GM18868 (cell line): ENCODE measurements at regions not wholly inside any gene's neighbourhood (a gene's known extent, or its start where the extent isn't known, plus 50 kb on each side); places are given as distances from the start of the nearest gene placed in this dataset.
"Not testable (repeated sequence)": the region's sequence is repeated elsewhere in the genome, so short reads cannot be mapped to it uniquely, and the experiment has no call there.

Experiments
- ATAC-seq: cut with Tn5 transposase; IDR thresholded peaks from one replicate; pipeline ENCODE4 v1.9.1; 2021; ENCODE audit warnings: mild to moderate bottlenecking, moderate library complexity; ENCODE audit not compliant: unreplicated experiment

DNA sequence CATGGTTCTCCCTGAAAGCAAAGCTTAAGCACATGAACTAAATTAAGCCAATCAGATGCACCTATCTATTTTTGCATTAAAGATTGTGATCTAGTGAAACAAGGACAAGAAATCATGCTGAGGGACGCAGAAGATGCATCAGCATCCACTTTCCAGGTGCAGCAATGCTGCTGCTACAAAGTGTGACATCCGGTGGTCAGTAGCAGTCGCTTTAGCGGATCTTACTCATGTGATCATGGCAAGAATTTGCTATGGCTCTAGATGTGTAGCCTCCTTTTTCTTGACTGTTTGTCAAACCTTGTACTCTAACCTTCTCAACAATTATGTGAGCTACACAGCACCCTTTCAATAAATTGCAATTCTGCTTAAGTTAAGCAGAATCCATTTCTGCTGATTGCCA lies 126.8 kb upstream of the SMLR1 start:
- ATAC-seq = no peak

GRCh38 chr6:130708338-130708737 lies 118.9 kb upstream of the SMLR1 start:
- no peak for ATAC-seq

DNA sequence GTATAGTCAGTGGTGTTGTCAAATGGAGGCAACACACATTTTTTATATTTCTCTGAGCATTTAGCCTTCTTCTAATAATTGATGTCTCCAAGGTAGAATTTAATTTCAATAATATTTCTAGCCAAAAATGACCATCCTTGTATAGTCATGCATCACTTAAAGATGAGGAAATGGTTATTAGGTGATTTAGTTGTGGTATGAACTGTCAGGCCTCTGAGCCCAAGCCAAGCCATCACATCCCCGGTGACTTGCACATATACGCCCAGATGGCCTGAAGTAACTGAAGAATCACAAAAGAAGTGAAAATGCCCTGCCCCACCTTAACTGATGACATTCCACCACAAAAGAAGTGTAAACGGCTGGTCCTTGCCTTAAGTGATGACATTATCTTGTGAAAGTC lies 115.6 kb upstream of the SMLR1 start:
- ATAC-seq = not testable (repeated sequence)

DNA sequence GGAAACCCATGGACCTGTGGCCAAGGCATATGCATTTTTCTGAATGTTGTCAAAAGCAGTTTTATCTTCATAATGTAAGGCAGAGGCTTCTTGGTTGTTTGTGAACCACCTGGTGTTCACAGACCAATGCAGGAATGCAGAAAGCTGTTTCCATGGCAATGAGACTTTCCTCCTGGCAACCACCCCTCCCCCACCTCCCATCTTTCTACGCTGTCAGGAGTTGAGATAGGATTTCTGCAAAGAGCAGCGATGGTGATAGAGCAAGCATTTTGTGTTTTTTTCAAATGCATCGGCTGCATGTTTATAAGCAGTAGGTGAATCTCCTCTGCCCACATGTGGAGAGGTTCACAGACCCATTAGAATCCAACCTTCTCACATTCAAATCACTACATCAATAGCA lies 114.1 kb upstream of the SMLR1 start:
- no peak for ATAC-seq

- ATAC-seq = no peak
Measured at GRCh38 chr6:130715058-130715457, 112.1 kb upstream of the SMLR1 start.

GRCh38 chr6:130716466-130716865 lies 110.7 kb upstream of the SMLR1 start:
- no peak for ATAC-seq

DNA sequence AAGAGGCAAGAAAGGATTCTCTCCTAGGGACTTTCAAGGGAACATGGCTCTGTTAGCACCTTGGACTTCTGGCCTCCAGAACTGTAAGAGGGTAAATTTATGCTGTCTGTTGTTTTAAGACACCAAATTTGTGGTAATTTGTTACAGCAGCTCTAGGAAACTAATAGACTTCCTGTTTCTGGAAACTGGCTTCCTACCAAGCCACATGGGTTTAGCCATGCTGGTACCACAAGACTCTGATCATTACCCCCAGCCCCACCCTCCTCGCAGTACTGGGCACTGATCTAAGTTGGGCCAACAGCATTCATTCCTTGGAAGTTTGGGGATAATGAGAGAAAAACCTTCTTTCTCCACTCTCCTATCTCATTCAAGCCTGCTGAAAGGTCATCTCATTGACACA lies 109.5 kb upstream of the SMLR1 start:
- ATAC-seq = no peak

DNA sequence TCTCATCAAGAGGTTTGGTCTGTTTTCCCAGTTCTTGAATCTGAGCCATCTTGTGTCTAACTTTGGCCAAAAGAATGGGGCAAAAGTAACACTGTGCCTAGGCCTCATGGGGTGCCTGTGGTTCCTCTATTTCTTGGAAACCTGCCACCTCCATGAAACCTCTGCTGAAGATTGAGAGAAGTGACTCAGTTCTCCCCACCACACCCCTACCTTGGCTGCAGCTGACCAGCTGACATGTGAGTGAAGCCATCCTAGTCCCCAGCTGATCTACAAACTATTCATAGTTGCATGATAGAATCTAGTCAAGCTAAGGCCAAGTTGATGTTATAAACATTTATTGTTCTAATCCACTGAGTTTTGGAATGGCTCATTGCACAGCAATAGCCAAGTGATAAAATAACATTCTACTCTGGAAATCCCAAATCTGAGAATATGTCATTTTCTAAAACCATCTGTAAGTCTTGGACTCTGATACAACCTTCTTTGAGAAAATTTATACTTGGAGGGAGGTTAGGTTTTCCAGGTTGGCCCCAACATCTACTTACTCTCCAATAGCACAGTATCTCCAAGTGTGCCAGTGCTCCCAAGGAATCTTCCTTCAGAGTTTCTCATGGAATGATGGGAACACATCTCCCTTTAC lies 107.0 kb upstream of the SMLR1 start:
- ATAC-seq = no peak

GRCh38 chr6:130724089-130724488 lies 103.1 kb upstream of the SMLR1 start:
- ATAC-seq = no peak

DNA sequence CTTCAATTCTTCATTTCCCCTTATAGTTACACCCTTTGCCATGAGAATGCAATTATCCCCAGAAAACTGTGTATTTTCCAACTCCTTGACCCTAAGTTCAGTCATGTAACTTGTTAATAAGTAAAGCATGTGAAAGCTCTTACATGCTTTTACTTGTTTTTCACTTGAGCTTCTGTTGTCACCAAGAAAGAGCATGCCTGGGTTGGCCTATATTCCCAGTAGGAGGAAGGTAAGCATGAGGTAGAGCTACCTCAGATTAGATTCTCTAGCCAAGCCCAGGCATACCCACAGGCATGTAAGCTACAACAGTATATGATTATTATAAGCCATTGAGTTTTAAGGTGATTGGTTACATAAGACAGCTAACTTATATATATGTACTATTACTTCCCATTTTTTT lies 101.7 kb upstream of the SMLR1 start:
- no peak for ATAC-seq

GRCh38 chr6:130728064-130728463 lies 99.1 kb upstream of the SMLR1 start:
- not testable (repeated sequence) for ATAC-seq

- ATAC-seq = no peak
Measured at GRCh38 chr6:130730600-130730999, 96.6 kb upstream of the SMLR1 start.

DNA sequence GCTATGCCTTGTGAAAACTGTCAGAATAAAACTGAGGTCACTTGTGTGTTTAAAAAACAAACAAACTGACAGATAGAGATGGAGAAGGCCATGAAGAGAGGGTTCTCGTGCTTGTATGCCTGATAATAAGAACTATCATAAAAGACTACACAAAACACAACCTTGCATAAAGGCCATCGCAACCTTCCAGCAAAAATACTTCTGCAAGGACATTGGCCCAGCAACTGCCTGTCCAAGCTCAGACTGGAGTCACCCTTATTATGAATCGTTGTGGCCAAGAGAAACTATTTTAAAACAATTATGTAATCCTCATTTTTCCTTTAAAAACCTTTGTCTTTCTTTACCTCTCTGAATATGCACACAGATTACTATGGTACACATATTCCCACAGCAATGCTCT lies 93.0 kb upstream of the SMLR1 start:
- no peak for ATAC-seq

DNA sequence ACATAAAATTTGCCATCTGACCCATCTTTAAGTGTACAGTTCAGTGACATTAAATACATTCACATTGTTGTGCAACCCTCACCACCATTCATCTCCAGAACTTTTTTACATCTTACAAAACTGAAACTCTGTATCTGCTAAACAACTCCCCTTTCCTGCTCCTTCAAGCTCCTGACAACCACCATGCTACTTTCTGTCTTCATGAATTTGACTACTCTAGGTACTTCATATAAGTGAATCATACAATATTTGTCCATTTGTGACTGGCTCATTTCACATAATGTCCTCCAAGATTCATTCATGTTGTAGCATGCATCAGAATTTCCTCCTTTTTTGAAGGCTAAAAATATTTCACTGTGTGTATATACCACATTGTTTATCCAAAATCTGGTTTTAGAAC lies 86.9 kb upstream of the SMLR1 start:
- no peak for ATAC-seq

GRCh38 chr6:130742131-130742681 lies 85.0 kb upstream of the SMLR1 start:
- ATAC-seq = no peak

DNA sequence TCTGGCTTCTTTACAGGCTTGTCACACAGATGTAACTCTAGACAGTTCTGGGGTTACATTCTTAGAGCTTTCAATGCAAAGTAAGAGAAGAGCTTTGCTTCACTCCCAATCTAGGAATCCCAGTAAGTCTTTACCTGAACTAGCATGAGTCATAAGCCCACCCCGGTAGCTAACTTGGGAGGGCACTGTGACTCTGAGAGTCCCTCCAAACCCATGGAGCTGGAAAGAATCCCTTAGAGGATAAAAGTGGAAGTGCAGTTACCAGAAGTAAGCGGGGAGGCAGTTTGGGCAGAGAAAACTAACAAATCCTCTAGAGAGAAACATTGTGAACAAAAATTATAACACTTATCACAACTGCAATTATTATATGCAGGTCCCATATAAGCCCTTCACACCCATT lies 84.0 kb upstream of the SMLR1 start:
- ATAC-seq = no peak

- ATAC-seq = no peak
Measured at GRCh38 chr6:130744576-130745366, 82.4 kb upstream of the SMLR1 start.

DNA sequence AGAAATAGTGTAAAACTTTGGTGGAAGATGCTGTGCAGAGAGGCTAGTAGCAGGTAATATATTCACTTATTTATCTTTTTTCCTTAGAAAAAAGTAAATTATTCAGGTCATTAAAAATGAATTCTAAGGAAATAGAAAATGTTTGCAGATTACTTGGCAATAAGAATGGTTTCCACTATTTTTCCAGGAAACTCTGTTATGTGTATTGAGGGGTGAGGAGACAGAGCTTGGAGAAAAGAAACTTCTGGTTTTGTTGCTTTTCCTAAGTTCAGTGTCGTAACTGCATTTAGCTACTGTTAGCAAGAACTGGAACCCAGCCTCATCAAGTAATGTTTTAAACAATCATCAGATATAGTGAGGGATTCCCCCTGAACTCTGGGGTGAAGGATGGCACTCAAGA lies 79.2 kb upstream of the SMLR1 start:
- no peak for ATAC-seq

DNA sequence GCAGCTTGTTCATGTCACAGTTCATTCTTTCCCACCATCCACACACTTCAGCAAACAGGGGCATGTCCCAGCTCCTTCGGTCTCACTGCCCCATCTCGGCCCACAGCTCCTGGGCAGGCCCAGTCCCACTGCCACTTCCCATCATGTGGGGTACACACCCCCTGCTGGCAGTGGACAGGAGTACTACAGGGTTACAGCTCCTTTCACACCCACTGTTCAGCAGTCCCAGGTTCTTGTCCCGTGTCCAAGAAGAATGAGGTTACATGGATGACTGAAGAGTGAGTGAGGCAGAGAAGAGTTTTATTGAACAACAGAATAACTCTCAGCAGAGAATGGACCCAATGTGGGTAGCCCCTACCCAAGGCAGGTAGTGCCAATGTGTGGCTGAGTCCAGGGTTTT lies 77.8 kb upstream of the SMLR1 start:
- no peak for ATAC-seq

DNA sequence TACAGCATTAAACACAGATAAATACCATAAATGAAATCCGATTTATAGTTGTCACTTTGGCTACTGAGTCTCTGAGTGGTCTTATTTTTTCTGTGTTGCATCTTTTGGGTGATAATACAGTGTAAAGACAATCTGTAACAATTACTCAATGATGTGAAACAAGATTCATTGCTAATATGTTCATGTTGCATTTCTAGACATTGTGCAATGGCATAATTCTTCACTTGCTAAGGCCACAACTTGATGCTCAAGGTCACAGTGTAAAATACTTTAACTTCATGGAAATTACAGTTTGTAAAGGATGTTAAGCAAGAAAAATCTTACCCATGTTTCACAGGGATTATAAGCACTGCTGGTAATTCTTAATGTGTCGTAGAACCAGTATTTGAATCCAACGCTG lies 74.9 kb upstream of the SMLR1 start:
- no peak for ATAC-seq

- no peak for ATAC-seq
Measured at GRCh38 chr6:130754786-130755367, 72.3 kb upstream of the SMLR1 start.
